NCI-H446 (cell line): ENCODE measurements at regions not wholly inside any gene's neighbourhood (a gene's known extent, or its start where the extent isn't known, plus 50 kb on each side); places are given as distances from the start of the nearest gene placed in this dataset.
"Not testable (repeated sequence)": the region's sequence is repeated elsewhere in the genome, so short reads cannot be mapped to it uniquely, and the experiment has no call there.

Source experiments
- DNase-seq, 2 experiments: peaks; one replicate each; lab custom pipeline; 2025; lab: John Stamatoyannopoulos, UW

DNA sequence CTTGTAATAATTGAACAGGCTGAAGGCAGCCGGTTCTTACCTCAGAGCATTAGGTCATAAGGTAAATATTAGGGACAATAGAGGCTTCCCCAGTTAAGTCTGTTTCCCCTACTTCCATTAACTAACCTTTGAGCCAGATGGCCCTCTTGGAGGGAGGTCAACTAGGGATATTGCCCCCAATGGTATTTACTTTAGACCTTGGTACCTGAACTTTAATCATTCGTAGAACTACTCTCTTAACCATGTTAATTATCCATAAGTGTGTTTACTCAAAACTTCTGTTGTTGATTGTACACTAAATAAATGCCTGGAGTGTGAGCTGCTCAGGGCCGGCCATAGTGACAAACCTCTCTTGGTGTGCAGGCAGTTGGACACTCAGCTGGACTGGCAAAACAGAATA is 1843.5 kb upstream of the AGA start:
- no peak for DNase-seq

DNA sequence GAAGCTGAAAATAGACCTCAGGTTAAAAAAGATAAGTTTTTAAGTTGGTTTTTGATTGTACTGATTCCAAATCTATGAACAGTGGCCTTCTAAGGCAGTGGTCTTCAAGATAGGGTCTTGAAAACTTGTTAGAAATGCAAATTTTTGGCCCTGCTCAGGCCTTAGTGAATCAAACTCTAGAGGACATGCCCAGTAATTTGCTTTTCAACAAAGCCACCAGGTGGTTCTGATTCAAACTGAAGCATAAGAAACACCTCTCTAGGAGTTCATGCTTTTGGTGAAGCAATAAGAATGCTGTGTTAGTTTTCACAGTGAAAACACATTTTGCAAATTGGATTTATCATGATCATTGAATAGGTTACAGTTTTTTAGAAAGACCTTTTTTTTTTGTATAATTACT is 1849.4 kb upstream of the AGA start:
- no peak for DNase-seq

DNA sequence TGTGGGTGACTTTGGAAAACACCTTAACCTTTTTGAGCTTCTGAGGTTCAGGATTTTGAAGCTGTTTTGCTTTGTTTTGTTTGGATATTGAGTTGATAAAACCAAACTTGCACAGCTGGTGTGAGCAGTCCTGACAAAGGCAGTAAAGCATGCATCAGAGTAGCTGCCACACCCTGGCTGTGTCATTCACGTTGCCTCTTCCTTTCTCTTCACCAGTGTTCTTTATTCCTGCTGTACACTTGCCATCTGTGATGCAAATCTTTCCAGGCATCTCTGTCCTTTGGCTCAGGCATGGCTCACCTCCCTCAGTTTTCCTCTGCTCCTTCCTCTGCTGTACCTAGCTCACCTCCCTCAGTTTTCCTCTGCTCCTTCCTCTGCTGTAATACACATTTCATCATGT is 1850.2 kb upstream of the AGA start:
- no peak for DNase-seq

DNA sequence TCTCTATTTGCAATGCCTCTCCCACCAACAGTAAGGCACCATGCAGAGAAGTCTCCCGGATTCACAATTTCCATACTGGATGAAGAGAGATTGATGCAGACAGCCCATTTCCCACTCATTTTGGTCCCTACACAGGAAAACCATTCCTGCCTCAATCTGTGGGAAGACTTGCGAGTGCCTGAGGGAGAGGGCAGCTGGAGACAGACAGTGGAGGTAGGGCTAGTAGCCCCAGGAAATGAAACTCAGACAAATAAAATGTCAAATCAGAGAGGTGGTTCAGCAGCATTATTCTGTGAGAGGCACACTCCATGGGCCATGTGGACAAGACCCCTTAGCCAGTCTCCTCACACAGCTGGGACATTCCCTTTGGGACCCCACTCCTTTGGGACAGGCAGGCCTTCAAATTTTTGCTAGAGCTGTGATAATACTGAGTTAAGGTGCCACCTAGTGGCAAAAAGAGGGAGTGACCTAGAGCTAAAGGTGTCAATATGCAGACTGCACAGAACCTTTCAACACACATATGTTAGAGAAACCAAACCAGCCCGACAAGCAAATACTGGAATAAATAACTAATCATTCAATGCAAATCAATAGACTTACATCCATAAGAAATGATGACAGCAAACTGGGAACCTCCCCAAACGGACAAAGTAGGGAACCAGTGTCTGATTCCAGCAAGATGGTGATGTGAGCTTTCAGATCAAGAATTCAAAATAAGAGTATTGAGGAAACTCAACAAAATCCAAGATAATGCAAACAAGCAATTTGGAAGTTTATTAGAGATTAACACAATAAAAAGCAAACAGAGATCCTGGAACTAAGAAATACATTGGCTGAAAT is 1865.3 kb upstream of the AGA start:
- DNase-seq: peak in 1 of 2 experiments; percentile 34

DNA sequence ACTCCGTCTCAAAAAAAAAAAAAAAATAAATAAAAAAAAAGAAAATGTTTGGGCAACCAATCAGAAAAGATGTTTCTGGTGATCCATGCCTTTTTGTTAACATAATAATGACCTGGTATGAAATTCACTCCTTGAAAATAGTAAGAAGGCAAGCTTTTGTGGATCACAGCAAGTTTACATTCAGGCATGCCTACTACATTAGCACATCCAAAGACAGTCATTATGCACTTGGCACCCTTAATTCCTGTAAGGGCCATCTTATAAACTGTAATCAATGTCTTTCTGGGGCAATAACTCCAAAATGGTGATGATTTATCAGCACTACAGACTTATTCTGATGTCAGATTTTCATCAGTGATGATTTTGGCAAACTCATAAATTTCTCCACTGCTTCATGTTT is 1871.6 kb upstream of the AGA start:
- DNase-seq: no peak

DNA sequence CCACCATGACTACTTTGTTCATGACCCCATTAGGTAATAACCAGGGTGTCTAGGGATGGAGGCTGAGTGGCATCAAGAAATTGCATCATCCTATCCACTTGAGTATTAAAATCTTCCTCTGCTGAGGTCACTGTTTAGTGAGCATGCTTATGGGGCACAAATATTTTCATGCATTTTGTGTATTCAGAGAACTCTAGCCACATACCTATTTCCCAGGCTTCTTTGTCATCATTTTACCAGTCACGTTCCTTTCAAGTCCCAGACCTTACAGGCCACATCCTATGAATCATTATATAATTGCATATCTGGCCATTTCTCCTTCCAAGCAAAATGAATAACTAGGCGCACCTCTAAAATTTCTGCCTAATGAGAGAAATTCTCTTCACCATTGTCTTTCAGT is 1882.9 kb upstream of the AGA start:
- no peak for DNase-seq

DNA sequence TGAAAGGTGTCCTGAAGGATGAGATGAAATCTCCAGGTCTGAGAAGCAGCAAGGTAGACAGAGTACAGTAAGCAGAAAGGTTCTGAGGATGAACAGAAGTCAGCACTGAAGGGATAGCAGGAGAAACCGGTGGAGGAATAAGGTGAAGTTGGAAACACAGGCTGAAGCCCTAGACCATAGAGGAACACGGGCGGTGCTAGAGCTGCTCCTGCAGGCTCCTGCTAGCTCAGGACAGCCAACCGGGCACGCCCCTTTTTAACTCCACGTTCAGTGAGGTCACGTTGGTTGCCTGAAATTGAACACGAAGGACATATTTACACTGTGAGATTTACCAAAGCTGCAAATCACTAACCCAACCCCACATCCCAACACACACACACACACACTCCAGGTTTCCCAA is 1886.4 kb upstream of the AGA start:
- no peak for DNase-seq

DNA sequence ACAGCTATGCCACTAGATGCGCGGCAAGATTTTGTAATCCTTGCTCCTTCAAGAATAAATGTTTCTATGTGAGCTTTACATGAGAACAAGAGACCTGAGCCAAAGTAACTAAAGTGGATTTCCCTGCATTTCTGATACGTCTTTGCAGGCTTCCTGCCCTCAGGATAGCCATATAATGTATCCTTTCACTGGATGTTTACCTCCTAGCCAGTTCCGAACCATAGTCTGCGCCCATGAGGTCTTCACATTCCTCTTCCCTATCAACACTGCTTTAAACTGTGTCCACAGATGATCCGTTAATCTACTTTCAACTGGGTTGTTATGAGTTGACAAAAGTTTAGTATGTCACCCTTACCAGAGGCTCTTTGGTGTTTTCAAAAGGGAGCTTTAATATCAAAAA is 1889.1 kb upstream of the AGA start:
- DNase-seq: no peak

DNA sequence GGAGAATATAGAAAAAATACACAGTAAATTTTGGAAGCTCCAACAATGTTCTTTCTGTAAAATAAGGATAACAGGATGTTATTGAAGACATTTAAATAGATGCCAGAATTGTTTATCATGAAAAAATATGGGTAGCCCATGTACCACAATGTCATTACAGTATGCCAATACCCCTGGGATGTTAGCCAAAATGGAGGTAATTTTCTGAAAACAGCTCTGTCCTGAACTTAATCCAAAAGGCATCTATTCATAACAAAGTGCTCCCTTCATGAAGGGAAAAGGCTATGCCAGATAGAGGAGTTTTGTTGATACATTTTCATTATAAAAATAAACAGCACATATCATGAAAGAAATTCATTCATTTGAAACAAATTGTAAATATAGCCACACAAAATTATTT is 1902.6 kb upstream of the AGA start:
- DNase-seq: no peak

DNA sequence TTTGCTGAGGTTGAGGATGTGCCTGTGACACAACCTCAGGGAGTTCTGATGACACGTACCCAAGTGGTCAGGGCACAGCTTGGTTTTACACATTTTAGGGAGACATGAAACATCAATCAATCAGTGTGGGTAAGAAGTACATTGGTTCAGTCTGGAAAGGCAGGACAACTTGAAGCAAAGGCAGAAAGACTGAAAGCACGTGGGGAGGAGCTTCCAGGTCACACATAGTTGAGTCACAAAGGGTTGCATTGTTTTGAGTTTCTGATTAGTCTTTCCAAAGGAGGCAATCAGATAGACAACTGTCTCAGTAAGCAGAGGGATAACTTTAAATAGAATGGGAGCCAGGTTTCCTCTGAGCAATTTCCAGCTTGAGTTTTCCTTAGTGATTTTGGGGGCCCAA is 1910.0 kb upstream of the AGA start:
- no peak for DNase-seq

DNA sequence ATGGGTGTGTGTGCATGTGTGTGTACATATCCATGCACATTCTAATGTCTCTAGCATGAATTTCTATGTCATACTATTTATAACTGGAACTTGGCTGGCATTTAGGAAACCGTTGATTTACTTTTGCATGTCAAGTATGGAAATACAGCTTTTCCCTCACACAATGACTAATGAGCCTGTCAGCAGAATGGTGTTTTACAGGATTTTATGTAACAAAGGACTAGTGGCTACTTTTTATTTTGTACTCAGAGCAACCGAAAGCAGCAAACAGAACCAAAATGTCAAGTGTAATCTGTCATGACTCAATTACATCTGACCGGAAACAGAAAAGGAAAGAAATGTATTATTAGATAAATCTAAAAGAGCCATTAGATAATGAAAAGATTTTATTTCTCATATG is 1911.5 kb upstream of the AGA start:
- no peak for DNase-seq

DNA sequence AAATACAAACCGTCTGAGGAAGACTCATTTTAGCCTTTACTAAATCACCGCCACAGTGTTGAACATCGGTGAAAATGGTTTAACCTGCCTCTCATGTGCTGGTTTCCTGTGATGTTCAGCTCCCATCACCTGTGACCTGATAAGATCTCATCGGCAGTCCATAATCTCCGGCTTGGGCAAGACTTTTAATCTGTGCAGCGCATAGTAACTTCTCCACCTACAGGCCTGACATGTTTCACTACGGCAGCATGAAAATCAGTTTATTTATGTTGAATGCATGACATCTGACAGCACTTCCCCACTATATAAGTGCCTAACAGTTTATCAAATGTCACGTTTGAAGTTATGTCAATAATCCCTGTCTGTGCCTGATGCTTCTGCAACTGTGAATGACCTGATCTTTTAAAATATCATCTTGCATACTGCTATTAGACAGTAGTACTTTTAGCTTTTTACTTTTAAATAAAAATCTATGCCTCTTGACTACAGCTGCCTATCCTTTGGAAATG is 1919.8 kb upstream of the AGA start:
- DNase-seq: no peak

DNA sequence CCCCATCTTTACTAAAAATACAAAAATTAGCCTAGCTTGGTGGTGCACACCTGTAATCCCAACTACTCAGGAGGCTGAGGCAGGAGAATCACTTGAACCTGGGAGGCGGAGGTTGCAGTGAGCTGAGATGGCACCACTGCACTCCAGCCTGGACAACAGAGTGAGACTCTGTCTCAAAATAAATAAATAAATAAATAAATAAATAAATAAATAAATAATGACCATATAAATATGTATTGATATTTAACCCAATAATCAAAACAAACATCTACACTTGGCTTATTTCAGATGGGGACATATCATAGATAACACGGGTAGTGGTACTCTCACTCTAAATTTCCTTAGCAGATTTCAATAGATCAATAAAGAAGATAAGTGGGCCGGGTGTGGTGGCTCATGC is 1923.7 kb upstream of the AGA start:
- not testable (repeated sequence) for DNase-seq

DNA sequence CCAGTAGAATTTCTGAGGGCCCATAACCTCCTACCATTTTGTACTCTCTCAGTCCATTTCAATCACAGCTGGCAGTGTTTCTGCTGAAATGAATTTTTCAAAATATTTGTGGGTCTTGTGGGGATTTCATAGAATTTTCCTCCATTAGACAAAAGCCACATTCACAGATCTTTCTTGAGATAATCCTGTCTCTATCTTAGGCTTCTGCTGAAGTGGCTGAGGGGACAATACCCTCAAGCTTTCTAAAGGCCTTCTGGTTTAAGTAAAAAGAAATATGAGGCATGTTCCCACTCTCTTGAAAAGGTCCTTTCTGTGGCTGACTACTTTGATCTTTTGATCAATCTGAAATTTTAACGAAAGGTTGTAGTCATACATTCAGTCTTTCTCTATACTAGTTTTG is 1930.0 kb upstream of the AGA start:
- DNase-seq: no peak

DNA sequence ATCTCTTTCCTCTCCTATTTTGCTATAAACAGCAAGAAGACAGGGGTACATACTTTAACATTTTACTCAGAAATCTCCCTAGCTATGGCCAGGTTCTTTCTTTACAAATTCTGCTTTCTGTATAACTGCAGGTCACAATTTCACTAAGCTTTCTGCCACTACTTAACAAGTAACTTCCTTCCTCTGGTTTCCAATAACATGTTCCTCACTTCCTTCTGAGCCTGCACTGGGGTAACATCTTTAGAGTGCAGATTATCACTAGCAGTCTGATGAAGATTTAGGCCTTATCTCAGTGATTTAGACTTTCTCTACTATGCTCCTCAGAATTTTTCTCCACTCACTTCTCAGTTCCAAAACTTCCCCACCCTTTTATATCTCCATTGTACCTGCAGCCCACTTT is 1930.5 kb upstream of the AGA start:
- DNase-seq: no peak

DNA sequence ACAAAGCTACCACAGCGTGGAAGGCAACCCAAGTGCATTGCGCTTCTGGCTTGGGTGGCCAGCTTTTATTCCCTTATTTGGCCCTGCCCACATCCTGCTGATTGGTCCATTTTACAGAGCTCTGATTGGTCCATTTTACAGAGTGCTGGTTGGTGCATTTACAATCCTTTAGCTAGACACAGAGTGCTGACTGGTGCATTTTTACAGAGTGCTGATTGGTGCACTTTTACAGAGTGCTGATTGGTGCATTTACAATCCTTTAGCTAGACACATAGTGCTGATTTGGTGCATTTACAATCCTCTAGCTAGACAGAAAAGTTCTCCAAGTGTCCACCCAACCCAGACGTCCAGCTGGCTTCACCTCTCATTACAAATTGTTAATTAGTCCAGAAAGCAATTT is 1936.6 kb upstream of the AGA start:
- DNase-seq: not testable (repeated sequence)

DNA sequence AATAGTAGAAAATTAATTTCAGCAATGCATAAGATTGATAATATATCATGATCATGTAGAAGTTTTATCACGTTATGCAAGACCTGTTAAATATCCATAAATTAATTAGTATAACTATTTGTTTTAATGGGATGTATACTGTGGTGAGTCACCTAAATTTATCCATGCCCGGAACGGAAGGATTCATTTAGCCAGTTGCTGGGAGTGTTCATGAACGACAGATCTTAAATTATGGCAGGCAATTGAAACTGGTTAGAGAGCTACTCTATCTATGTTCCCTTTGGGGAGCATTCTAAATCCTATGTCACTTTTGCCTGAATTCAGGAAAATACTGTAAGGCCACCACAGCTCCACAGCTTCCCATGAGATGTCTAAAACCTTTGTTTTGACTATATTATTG is 1950.5 kb upstream of the AGA start:
- DNase-seq: no peak

DNA sequence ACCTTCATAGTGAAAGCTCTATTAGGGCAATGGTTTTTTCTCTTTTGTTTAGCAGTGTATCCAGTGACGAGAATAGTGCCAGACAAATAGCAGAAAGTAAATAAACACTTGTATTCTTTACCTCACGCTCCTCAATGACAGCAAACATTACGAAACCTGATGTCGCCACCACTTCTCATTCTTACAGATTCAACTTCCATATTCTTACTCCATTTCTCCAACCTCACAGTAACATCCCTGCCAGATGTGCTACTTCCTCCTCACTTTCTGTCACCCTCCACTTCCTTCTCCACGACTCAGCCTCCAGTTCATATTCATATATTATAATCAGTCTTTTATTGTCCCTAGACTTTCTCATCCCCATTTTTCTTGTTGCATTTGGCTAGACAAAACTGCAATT is 1956.2 kb upstream of the AGA start:
- DNase-seq: no peak

DNA sequence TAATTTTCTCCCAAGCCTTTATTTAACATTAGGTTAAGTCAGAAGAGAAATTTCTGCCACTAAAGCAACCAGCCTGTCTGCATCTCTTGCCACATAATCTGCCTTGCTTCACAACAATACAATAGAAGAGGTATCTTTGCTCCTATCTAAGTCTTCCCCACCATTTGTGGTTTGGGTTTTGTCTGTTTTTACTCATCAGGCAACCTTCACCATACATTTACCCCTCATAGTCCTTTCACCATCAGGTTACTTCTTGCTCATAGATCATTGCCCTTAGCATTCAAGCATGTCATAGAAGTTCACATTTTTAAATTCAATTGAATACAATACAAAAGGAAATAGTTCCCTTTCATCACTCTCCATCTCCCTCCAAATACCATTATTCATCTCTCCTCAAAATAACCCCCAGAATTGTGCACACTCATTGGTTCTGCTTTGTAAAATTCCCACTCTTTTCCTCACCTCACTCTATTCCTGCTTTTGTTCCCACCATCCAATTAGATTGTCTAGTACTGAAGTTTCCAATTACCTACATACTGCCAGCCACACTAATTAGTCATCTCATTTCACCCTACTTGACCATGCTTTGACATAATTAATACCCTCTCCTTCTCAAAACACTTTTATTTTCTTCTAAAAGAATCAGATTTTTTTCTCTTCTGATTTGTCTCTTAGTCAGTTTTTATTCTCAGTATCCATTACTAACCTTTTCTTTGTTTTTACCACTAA is 1957.0 kb upstream of the AGA start:
- DNase-seq: no peak

DNA sequence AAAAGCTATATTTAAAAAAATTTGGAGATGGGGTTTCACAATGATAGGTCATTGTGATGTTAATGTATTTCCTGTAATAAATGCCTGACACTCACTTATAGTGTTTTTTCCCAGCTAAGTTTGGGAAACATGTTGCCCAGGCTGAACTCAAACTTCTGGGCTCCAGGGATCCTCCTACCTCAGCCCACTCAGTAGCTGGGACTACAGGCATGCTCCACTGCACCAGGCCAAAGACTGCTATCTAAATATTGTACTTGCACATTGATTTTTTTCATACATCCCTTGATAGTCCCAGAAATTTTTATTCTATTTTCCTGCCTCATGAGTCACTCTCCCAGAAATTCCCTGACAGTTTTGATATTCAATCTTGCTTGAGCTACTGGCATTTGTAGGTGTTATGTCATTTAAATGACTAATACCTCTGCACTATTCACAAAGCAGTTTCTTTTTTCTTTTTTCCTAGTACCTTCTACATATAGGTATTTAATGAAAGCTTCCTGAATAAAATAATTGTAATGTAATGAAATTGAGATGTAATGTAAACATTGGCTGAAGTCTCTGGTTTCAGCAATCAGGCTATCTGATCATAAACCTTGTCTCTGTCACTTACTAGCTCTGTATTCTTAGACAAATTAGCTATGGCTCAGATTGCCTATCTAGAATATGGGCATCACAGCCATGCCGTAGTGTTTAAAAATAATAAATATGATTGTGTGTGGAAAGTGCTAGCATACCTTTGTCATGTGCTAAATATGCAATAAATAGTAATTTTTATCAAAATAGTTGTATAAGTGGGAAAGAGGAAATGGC is 1973.0 kb upstream of the AGA start:
- no peak for DNase-seq

DNA sequence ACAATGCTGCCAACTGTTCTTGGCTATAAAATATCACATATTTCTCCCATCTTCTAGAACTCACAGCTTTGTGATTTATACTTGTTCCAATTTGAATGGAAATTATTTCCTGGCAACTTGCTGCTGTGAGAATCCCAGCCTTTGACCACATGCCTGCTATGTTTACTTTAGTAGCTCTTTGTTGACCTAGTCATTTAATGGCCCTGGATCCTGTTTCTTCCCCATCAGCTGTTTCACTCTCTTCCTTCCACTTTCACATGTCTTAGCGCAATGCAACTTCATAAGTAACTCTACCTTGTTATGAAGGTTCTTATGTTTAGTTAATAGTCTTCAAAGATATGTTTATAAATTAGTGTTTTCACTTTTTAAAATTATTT is 1973.6 kb upstream of the AGA start:
- DNase-seq: no peak

DNA sequence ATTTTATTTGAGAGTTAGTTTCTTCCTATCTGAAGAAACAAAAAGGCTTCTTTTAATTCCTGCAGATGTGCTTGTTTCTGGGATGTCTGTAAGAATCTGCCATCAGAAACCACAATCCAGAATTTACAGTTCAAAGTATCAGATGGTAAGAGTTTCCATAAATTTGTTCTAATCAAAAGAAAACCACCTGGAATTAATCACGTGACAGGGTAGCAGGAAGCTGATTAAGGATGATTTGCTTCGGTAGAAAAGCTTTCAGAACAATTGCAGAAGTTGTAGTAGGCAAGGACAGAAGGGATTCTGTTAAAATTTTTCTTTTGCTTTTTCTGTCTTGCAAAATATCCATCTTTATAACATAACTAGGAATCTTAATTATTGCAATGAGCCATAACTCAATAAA is 1975.1 kb upstream of the AGA start:
- DNase-seq: no peak

DNA sequence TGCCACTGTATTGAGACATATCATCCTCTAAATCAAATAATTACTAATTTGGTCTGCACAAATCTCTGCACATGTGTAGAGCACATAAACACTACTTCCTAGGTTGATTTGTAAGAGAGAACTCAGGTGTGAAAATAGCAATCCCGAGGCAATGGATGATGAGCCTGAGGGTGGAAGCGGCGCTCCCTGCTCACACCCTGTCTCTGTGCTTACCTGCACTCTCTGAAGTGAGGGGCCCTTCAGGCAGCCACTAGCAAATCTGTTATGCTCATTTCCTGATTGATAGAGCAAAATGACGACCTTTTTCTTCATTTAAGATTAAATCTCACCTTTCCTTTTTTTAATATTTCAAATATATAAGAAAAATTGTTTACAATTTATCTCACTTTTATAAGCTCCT is 1995.7 kb upstream of the AGA start:
- DNase-seq: no peak
